DMS153 treated with DMSO at 0.1 percent for 48 hours (cell line): ENCODE measurements at regions not wholly inside any gene's neighbourhood (a gene's known extent, or its start where the extent isn't known, plus 50 kb on each side); places are given as distances from the start of the nearest gene placed in this dataset.

Experiments
- DNase-seq: peaks from one replicate; lab custom pipeline; 2025; ENCODE audit not compliant: unreplicated experiment; lab: John Stamatoyannopoulos, UW

GRCh38 chr4:34824515-34824914 is 1419.8 kb downstream of the ARAP2 start:
- DNase-seq, result no peak

GRCh38 chr4:34826660-34827059 is 1417.7 kb downstream of the ARAP2 start:
- no peak for DNase-seq

DNA sequence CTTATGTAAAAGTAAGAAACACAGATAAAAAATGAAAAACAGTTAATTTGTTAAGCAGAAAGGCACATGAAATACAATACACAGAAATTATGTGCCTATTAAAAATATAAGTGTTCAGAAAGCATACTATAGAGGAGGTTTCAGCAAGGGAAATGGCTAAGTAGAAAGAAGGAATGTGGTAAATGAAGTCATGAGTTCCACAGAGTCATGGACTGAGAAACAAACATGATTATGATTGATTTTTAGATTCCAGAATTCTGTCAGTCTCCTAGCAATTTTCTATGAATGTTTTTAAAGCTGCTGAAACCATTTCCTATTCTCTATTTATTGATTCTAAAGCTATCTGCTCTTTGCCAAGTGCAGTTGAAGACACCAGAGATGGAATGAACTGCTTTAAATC is 1398.4 kb downstream of the ARAP2 start:
- DNase-seq, result no peak

DNA sequence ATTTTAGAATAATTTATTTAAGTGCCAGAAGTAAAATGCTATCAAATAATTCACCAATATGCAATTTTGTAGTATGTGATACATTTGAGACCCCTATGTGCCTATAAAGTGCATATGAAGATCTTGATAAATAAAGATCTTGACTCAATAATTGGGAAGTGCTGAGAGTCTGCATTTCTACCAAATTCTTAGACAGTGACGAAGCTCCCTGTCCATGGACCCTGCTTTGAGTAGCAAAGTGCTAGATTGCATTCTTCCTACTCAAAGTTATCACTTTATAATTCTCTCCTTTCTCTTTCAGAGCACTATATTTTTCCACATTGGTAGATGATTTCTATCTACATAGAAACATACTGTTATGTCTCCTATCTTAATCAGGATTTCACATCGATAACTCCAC is 1393.9 kb downstream of the ARAP2 start:
- DNase-seq, result no peak

GRCh38 chr4:34850968-34851367 is 1393.3 kb downstream of the ARAP2 start:
- DNase-seq, result no peak

GRCh38 chr4:34851411-34851810 is 1392.9 kb downstream of the ARAP2 start:
- DNase-seq, result no peak

- DNase-seq, result no peak
These were observed 1389.9 kb downstream of the ARAP2 start for GRCh38 chr4:34854451-34854850.

DNA sequence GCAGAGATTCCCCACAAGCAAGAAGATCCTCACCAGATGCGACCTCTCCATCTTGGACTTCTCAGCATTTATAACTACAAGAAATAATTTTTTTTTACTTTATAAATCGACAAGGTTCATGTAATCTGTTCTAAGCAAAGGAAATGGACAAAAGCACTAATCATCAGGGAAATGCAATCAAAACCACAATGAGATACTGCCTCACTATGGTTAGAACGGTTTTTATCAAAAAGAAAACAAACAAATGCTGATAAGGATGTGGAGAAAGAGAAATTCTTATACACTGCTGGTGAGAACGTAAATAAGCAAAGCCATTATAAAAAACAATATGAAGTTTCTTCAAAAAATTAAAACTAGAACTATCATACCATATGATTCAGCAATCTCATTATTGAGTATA is 1382.6 kb downstream of the ARAP2 start:
- no peak for DNase-seq

DNA sequence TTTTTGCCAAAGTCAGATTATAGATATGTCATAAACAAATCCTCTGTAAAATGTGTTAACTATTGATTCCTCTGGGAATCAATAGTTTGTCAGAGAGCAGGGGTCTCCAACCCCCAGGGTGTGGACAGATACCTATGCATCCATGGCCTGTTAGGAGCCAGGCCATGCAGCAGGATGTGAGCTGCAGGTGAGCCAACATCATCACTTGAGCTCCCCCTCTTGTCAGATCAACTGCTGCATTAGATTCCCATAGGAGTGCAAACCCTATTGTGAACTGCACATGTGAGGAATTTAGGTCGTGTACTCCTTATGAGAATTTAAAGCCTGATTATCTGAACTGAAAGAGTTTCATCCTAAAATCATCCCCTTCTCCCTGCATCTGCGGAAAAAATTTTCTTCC is 1365.4 kb downstream of the ARAP2 start:
- no peak for DNase-seq

DNA sequence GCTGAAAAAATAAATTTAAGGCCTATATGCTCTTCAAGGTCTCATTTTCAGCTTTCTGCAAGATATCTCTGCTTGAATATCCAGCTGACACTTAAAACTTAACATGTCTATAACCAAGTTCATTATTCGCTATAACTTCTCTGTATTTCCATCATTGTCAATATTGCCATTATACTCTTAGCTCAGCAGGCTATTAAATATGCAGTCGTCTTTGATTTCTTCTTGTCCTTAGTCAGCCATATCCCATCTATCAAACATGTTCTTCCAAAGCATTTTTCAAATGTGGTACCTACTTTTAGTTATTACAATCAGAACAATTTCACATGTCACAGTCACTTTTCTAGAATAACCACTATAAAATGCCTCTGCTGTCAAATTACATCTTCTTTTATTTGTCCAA is 1364.1 kb downstream of the ARAP2 start:
- no peak for DNase-seq

DNA sequence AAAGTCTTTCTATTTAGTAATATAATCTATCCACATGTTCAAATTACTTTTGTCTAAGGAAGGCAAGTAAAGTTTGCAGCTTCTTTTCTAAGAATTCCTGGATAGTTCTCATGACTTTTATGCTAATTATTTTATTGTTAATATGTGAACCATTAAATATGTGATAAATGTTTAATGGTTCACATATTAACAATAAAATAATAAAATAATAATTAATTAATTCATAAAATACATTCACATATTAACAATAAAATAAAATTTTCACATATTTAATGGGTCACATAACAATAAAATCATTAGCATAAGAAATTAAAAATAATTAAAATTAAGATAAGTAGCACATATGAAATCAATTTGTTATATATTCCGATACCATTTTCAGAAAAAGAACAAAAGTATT is 1352.4 kb downstream of the ARAP2 start:
- no peak for DNase-seq

- DNase-seq, result no peak
These were observed 1350.9 kb downstream of the ARAP2 start for GRCh38 chr4:34893382-34893781.

- DNase-seq, result no peak
These were observed 1324.3 kb downstream of the ARAP2 start for GRCh38 chr4:34920032-34920431.

- DNase-seq, result no peak
These were observed 1322.9 kb downstream of the ARAP2 start for GRCh38 chr4:34921391-34921790.

GRCh38 chr4:34922325-34922724 is 1322.0 kb downstream of the ARAP2 start:
- DNase-seq, result no peak

- DNase-seq, result no peak
These were observed 1311.7 kb downstream of the ARAP2 start for GRCh38 chr4:34932591-34932990.

- no peak for DNase-seq
These were observed 1308.6 kb downstream of the ARAP2 start for GRCh38 chr4:34935739-34936138.

DNA sequence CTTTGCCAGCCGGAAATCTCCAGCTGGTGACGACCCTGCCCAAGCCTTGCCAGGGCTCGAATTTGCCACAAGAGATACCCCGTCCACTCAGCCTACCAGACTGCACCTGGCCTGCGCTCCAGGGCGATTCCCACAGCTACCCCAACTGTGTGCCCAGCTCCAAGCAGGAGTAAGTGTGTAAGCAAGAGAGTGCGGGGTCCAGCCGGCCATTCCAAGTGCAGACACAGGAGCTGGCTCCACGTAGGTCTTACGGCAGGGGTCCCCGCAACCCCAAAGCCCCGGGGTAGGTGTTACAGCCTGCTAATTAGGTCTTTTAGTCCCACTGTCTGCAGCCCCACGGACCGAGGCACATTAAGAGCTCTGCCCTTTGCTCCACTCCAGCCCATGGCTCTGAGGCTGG is 1305.2 kb downstream of the ARAP2 start:
- no peak for DNase-seq

GRCh38 chr4:34943741-34944386 is 1300.5 kb downstream of the ARAP2 start:
- no peak for DNase-seq

GRCh38 chr4:34950926-34951325 is 1293.4 kb downstream of the ARAP2 start:
- no peak for DNase-seq

DNA sequence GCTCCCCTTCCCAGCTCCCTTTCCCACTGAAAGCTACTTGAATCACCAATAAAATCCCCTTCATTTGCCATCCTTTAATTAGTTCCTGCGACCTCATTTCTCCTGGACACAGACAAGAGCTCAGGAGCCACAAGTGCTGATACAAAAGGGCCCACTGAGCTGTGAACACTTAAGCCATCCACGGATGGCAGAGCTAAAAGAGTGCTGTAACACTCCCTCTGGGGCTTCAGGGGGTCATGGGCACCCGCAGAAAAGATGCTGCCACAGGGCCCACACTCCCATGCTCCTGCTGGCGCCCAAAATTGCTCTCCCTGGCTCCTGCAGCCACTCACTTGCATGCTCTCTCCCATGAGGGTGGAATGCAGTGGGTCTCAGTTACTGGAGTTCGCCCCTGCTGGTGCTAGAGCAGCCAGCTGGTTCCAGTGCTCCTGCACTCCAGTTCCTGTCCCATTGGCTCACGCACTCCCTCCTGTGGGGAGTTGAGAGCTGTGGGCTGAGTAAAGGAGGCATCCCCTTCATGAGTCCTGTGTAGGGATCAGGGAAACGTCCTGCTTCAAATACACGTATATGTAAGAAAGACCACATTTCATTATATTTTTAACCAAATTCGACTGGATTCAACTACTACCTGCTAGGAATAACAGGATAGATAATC is 1291.0 kb downstream of the ARAP2 start:
- DNase-seq, result no peak

- DNase-seq, result no peak
These were observed 1279.7 kb downstream of the ARAP2 start for GRCh38 chr4:34964613-34965012.

- no peak for DNase-seq
These were observed 1272.1 kb downstream of the ARAP2 start for GRCh38 chr4:34972189-34972588.
